ENCODE measurements at regions not wholly inside any gene's neighbourhood (a gene's known extent, or its start where the extent isn't known, plus 50 kb on each side); places are given as distances from the start of the nearest gene placed in this dataset.

GRCh38 chr5:86786955-86787354 lies 169.2 kb downstream of the COX7C start:
- no peak for DNase-seq

- no peak for DNase-seq
These were observed 177.9 kb downstream of the COX7C start for GRCh38 chr5:86795659-86796058.

GRCh38 chr5:86797677-86798076 lies 179.9 kb downstream of the COX7C start:
- no peak for DNase-seq

- no peak for DNase-seq
These were observed 188.5 kb downstream of the COX7C start for GRCh38 chr5:86806206-86806605.

GRCh38 chr5:86807046-86808031 lies 189.6 kb downstream of the COX7C start:
- DNase-seq, result no peak

- no peak for DNase-seq
These were observed 196.6 kb downstream of the COX7C start for GRCh38 chr5:86814315-86814714.

- no peak for DNase-seq
These were observed 197.2 kb downstream of the COX7C start for GRCh38 chr5:86814907-86815306.

- DNase-seq, result no peak
These were observed 206.9 kb downstream of the COX7C start for GRCh38 chr5:86824637-86825036.

GRCh38 chr5:86831128-86831527 lies 213.4 kb downstream of the COX7C start:
- no peak for DNase-seq

- DNase-seq, result no peak
These were observed 216.1 kb downstream of the COX7C start for GRCh38 chr5:86833868-86834267.

- DNase-seq, result no peak
These were observed 219.9 kb downstream of the COX7C start for GRCh38 chr5:86837610-86838009.

GRCh38 chr5:86838083-86838482 lies 220.3 kb downstream of the COX7C start:
- DNase-seq, result no peak

GRCh38 chr5:86841000-86841644 lies 223.4 kb downstream of the COX7C start:
- no peak for DNase-seq

GRCh38 chr5:86858442-86858841 lies 240.7 kb downstream of the COX7C start:
- no peak for DNase-seq

GRCh38 chr5:86861512-86861911 lies 243.8 kb downstream of the COX7C start:
- no peak for DNase-seq

- DNase-seq, result no peak
These were observed 244.4 kb downstream of the COX7C start for GRCh38 chr5:86862093-86862492.

GRCh38 chr5:86864051-86864450 lies 246.3 kb downstream of the COX7C start:
- no peak for DNase-seq

GRCh38 chr5:86865256-86865785 lies 247.6 kb downstream of the COX7C start:
- DNase-seq, result no peak

GRCh38 chr5:86866036-86866435 lies 248.3 kb downstream of the COX7C start:
- no peak for DNase-seq

- DNase-seq, result no peak
These were observed 251.5 kb downstream of the COX7C start for GRCh38 chr5:86869268-86869667.

- no peak for DNase-seq
These were observed 257.8 kb downstream of the COX7C start for GRCh38 chr5:86875539-86875938.

GRCh38 chr5:86878250-86878649 lies 260.5 kb downstream of the COX7C start:
- DNase-seq, result no peak

- no peak for DNase-seq
These were observed 261.3 kb downstream of the COX7C start for GRCh38 chr5:86879086-86879485.

GRCh38 chr5:86880344-86880743 lies 262.6 kb downstream of the COX7C start:
- no peak for DNase-seq

Measured in SW 1271 (cell line).